SW 1271 (cell line): ENCODE measurements at regions not wholly inside any gene's neighbourhood (a gene's known extent, or its start where the extent isn't known, plus 50 kb on each side); places are given as distances from the start of the nearest gene placed in this dataset.
"Not testable (repeated sequence)": the region's sequence is repeated elsewhere in the genome, so short reads cannot be mapped to it uniquely, and the experiment has no call there.

Source experiments
- DNase-seq, 2 experiments: peaks; one replicate each; lab custom pipeline; 2025; lab: John Stamatoyannopoulos, UW

DNA sequence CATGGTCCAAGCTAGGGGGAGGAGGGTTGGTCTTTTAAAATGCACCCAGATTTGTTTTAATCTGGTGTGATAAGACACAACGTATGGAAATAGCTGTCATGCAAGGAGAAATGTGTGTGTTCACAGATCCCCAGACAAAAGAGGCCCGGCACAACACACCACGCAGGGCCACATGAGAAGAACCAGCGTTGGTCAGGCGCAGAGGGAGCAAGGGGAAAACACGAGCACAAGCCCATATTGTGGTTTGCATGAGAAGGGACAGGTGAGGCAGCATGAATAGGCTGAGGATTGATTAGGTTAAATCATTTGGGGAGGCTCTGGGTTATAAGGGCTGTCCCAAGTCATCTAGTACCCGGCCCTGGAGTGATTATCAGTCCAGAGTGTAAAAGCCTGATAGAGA lies 272.5 kb upstream of the NCKAP5 start:
- DNase-seq, result no peak

DNA sequence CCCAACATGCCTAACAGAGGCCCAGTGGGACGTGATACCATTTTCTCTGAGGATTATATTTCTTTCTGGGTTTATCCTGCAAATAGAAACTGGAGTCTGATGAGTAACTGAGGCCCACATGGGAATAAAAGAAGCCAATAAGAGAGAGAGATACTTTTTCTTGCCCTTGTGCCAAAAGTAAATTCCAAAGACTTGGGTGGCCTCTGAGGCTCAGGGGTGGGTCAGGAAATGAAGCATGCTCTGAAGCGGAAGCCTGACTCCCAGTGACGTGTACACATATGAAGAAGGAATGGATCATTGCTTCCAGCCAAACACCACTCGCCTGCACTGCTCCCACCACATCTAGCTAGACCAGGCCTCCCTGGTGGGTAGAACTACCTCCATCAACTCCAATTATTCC lies 273.6 kb upstream of the NCKAP5 start:
- no peak for DNase-seq

DNA sequence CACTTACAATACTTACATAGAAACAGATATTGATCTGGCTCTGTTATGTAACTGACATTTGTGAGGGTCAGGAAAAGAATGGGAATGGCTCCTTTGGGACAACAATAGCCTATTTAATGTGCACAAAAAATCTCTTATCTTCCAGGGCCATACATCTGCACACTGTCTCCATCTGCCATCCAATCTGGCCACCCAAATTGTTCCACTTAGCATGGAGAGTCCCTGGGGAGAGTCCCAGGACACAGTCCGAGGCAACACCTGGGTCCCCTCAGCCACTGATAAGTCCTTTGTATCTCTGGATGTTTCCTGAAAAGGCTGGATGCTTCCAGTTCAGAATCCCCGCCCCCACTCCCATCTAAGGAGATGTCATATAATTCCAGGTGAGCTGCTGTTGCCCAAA lies 274.2 kb upstream of the NCKAP5 start:
- DNase-seq, result no peak

DNA sequence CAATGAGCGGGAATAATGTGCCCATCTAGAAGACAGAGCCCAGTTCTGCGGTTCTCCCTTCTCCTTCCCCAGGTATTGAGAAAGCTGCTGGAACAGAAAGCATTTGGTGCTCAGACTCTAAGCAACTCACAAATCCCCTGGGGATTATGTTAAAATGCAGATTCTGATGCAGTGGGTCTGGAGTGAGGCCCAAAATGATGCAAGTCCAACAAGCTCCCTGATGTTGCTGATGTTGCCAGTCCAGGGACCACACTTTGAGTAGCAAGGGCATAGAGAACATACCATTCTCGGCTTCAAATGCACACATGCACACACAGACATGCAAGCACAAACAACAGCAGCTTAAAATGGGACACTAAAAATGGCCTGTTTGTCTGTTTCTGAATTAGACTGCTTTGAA lies 274.8 kb upstream of the NCKAP5 start:
- DNase-seq, result no peak

DNA sequence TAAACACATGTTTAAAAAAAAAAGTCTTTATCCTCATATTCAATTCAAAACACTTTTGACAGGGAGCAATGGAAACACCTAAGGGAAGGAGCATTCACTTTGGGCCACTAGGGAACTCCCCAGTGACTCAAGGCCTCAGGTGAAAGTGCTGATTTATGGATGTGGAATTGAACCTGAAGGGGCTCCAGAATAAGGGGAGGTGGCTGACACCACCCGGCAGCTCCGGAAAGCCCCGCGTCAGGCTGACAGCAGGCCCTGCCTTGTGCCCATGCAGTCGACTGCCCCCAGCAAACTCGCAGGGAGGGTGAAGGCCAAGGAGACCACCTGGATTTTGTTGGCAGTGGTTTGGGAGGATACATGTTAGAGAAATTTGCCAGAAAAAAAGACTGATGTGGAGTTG lies 275.3 kb upstream of the NCKAP5 start:
- DNase-seq, result no peak

DNA sequence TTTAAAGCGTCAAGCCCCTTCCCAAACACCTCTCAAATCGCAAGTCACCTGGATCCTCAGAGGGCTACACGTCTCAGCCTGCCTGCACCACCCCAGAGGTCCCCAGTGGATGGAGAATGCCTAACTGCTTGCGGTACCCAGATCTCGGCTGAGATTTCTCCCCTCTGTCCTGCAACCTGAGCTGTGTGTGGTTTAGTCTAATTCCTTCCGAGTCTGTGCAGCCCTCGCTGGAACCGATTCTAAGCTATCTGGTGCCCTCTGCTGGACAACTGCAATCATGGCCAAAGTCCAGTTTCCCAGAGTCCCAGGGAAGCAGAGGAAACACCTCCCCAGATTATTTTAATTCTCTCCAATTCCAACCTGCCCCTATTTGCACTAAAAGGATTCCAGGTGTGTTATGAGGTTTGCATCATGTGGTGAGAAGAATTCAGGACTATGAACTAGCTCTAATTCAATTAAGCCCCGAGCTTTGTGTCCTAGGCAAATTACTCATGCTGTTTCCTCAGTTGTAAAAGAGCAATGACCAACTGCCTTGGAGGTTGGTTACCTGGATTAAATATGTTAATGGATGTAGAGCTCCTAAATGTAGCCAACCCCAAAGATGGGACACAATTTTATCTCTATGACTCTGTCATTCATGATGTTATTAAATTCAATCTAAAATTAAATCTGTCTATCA lies 276.1 kb upstream of the NCKAP5 start:
- DNase-seq, result peak; percentile 38 to 69

DNA sequence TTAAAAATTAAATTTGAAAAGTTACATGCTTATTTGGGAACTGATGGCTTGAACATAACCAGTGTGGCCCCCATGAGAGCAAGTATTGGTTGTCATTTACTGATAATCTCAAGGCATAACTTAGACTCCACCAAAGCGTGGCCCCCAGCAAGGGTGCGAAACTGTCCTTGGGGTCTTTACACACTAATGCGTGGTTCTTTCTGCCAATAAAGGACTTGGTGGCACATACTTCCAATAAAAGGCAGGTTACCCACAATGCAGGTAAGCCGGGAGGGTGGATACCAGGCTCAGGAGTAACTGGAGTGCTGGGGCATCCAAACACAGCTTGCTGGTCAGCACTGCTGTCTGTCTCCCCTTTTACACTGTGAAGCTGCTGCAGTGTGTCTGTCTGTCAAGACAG lies 278.2 kb upstream of the NCKAP5 start:
- DNase-seq, result no peak

DNA sequence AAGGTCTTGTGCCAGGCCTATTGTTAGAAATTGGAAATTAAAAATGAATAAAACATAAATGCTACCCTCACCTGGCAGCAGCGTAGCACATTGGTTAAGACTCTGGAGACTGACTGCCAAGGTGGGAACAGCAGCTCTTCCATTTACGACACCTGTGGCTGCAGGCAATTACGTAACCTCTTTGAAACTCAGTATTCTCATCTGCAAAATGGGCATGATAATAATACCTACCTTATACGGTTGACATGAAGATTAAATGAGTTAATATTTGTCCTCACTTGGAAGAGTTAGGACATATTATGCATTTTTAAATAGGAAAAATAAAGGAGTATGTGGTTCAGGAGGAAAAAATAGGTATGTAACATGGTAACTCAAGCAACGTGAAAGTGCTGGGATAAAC lies 279.3 kb upstream of the NCKAP5 start:
- no peak for DNase-seq

DNA sequence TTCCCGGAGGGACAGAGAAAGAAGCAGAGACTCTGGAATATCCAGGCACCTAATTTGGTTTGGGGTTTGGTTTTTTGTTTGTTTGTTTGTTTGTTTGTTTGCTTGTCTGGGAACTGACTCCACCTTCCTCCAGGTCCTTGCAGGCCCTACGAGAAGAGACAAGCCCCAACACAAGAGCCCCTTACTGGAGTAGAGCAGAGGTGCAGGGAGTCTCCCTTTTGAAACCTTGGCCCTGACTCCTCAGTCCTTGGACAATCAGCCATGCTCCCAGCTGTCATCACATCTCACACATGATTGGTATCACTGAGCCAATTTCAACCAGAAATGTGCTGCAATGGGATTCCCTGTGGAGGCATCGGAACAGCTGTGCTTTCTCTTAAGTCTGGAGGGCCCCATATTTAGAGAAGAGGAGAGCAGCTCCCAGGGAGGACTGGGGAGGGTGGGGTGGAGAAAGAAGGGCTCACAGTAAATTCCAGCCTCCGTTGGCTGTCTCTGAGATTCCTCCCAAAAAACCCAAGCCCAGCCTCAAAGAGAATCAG lies 279.9 kb upstream of the NCKAP5 start:
- no peak for DNase-seq

DNA sequence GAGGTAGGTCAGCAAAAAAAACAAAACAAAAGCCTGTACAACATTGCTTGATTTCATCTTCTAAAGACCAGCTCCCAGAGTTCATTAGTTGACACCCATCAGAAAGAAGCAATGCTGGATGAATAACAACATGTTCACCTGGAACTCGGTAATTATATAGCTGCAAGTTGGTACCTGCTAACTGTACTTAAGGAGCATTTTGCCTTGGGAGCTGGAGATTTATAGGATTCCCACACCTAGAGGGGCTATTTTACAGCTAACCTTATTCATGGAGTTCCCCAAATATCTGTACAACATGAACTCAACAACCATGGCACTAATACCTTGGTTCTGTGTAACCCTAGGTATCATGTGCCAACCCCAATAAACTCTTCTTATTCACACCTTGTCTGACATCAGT lies 281.1 kb upstream of the NCKAP5 start:
- no peak for DNase-seq

DNA sequence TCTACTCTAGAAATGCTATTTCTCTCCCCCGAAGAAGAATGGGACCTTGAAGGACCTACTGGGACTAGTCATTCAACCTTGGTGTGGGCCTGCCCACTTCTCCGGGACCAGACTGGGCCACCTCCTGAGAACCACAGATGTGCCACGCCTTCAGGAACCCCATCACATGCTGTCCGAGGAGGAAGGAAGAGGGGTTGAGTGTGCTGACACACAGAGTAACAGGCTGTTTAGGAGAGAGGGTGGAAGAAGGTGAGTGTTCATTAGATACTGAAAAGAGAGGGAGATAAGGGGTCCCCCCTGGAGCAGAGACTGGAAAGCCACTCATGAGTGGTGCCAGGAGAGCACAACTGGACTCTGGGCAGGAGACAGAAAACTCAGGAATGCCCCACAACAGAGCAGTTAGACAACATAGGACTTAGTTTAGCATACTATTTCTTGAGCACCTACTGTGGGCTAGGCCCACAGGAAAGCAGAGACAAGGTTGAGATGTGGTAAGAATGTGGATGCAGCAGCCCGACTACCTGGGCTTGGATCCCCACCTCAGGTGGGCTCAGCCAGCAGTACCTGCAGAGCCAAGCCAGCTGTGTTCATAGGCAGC lies 286.4 kb upstream of the NCKAP5 start:
- DNase-seq, result no peak

DNA sequence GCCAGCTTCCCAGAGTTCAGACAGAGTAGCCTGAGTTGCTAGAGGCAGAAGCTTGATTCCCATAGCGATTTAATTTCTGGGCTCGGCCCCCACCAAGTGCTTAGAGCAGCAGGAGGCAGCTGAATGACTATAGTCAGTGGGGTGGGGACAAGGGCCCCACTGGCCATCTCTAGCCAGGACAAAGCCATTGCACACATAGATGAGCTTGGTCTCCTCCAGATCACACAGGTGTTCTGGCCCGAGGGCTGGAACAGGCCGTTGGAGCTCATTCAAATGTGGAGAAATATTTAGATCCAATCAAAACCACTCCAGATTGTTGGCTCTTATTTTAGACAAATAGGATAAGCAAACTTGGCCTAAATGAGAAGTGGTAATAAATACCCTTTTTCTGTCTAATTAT lies 287.3 kb upstream of the NCKAP5 start:
- no peak for DNase-seq

DNA sequence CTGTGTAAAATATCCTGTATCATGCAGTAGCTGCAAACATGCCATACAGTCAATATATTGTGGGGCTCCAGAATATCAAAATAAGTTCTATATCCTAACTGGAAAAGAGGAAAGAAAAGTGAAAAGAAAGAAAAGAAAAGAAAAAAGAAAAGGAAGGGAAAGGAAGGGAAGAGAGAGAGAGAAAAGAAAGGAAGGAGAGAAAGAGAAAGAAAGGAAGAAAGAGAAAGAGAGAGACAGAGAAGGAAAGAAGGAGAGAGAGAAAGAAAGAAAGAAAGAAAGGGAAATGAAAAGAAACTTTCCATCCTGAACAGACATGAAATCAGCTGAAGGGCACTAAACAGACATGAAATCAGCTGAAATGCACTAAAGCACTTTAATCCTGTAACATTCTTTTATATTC lies 288.4 kb upstream of the NCKAP5 start:
- no peak for DNase-seq

DNA sequence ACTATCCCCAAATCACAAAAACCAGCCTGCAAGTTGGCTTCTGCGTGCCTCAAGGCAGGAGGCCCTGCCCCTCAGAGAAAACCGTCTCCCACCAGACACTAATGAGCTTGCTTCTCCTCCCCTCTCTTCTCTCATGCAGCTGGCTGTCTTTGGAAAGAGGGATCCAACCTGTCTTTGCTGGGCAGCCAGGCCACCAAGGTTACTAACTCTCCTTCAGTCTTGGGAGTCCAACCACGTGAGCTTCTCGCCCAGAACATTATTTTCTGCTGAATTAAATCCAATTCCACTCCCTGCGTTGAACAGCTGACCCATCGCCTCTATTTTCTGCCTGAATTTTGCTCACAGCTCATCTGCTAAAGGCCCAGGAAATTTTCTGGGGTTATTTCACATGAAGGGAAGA lies 291.3 kb upstream of the NCKAP5 start:
- DNase-seq, result no peak

DNA sequence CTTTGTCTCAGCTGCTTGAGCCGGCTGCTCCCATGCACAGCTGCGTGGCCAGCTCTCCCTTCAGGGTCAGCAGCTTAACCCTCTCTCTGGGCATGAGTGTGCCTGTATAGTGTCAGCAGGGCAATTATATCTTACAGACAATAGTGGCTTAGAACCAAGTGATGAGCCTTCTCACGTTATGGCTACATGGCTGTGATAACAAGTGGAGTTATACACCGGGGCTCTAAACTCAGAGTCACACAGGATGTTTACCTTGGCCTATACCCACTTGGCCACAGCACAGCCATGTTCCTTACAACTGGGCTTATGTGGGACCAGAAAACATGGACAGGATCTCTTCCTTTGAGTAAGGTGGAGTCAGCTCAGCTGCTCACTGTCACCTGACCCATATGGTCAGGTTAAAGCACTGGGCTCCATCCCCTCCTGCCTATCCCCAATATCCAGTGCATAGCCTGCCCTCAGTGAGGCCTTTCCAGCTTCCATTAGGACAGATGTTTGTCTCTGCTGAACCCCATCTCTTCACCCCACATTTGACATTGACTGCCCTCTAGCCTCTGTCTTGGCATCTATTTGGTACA lies 294.2 kb upstream of the NCKAP5 start:
- DNase-seq, result no peak

DNA sequence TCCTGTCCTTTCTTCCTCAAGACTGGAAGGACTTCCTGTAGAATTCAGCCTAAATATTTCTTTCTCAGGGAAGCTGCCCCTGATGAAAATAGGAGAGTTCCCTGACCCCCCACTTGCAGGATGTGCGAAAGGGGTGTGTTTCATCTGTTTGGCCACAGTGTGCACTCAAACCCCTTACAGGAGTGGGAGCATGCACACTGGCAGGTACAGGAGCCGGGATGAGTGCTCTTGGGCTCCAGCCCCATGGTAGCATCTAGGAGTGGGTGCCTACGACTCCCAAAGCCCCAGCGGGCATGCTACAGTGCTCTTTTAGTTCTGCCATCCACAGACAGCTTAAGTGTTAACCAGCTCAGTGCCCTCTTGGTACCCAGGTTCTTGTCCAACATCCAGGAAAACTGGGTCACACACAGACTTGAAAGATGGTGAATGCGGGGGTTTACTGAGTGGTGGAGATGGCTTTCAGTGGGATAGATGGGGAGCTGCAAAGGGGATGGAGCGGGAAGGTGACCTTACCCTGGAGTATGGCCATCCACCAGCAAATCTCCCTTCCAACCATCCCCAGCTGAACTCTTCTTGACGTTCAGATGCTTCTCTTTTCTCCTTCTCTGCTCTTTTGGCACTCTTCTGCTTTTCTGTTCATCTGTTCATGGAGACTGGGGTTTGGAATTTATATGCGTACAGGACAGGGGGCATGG lies 295.0 kb upstream of the NCKAP5 start:
- DNase-seq, result no peak

DNA sequence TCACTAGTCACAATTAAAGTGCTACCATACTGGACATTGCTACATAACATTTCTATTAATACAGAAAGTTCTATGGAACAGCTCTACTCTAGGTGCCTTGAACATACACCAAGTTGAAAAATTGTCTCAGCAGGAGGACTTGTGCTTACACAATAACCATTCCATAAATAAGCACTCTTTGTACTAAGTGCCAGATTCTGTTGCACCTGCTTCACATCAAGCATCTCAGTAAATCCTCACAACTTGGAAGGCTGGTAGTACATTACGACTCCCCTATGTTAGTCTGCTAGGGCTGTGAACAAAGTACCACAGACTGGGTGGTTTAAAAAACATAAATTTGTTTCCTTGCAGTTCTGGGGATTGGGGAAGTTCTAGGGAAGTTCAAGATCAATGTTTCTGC lies 296.9 kb upstream of the NCKAP5 start:
- DNase-seq, result no peak

DNA sequence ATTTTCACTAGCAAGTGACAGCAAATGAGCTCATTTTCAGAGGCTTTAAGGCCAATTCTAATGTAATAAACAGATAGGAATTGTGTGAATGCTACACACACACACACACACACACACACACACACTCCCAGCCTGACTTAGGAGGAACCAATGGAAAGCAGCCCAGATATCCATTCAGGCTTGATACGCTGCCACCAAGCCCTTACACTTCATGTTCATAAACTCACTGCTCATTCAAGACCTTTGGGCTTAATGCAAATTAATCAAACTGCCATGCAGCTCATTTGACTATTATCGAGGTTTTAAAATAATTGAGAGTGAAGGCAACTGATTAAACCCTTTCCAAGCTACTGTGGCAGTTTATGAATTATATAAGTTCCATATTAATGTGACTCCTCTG lies 298.9 kb upstream of the NCKAP5 start:
- DNase-seq, result no peak

DNA sequence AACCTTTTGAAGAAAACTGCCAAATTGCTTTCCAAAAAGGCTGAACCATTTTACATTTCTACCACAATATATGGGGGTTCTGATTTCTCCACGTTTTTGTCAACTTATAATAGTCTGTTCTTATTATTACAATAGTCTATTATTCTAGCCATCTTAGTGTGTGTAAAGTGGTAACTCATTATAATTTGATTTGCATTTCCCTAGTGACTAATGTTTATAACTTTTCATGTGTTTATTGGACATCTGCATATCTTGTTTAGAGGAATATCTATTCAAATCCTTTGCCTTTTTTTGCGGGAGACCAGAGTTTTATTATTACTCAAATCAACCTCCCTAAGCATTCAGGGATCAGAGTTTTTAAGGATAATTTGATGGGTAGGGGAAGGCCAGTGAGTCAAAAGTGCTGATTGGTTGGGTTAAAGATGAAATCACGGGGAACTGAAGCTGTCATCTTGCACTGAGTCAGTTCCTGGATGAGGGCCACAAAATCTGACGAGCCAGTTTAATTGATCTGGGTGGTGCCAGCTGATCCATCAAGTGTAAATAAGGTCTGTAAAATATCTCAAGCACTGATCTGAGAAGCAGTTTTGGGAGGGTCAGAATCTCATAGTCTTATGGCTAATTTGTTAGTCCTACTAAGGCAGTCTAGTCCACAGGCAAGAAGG lies 303.4 kb upstream of the NCKAP5 start:
- no peak for DNase-seq

DNA sequence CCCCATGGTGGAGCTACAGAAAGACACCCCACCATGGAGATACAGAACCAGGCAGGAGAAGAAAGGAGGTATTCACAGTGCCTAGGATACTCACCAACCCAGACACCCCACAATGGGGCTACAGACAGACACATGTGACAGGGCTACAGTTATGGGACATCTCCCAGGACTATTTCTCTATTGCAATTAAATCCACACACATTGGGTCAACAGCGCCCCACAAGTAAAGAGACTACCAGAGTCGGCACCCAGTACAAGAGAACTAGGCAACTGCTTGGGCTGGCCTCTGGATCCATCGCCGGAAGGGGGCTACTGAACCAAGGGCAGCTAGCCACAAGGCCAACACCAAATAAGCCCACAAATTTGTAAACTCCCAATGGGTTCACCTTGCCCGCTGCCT lies 310.1 kb upstream of the NCKAP5 start:
- DNase-seq, result no peak

DNA sequence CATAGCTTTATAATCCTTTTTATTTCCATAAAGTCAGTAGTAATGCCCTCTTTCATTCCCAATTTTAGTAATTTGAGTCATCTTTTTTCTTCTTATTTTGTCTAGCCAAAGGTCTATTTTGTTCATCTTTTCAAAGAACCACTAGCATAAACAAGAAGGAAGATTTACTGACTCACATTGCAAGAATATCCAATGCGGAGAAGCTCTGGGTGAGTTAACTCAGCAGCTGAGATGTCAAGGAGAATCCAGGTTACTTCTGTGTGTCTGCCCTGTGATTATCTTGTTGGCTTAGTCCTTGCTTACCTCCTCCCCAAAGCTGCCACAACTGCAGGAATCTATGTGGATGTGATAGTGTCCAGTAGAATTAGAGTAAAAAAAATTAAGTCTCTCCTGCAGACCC lies 311.4 kb upstream of the NCKAP5 start:
- no peak for DNase-seq

DNA sequence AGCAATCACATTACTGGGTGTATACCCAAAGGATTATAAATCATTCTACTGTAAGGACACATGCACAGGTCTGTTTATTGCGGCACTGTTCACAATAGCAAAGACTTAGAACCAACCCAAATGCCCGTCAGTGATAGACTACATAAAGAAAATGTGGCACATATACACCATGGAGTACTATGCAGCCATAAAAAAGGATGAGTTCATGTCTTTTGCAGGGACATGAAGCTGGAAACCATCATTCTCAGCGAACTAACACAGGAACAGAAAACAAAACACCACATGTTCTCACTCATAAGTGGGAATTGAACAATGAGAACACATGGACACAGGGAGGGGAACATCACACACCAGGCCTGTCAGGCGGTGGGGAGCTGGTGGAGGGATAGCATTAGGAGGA lies 313.9 kb upstream of the NCKAP5 start:
- not testable (repeated sequence) for DNase-seq
